Stimulated activated naive CD8-positive, alpha-beta T cell treated with anti-CD3 and anti-CD28 coated beads, Interleukin-15, amount 100 ng/mL, for 72 hours (primary cell): ENCODE measurements at regions not wholly inside any gene's neighbourhood (a gene's known extent, or its start where the extent isn't known, plus 50 kb on each side); places are given as distances from the start of the nearest gene placed in this dataset.
"Not testable (repeated sequence)": the region's sequence is repeated elsewhere in the genome, so short reads cannot be mapped to it uniquely, and the experiment has no call there.

Experiments
- ATAC-seq: fragments of 150-1000 bp; cut with Tn5 transposase; 2 replicates; pipeline ENCODE4 v1.10.0; 2021; ENCODE audit warnings: mild to moderate bottlenecking, moderate library complexity
- DNase-seq, 2 donors: peaks; one replicate each; pipeline ENCODE4 v3.0.0; 2021 to 2022
- H3K27ac Mint-ChIP-seq, 2 donors: one replicate each; pipeline ENCODE4 v1.8.0; 2022; ENCODE audit warnings: mild to moderate bottlenecking in 2 of 2, mixed read lengths in 2 of 2, moderate library complexity in 2 of 2
- H3K27me3 Mint-ChIP-seq: one replicate; pipeline ENCODE4 v1.8.0; 2022; ENCODE audit warnings: mixed read lengths
- H3K4me1 Mint-ChIP-seq: one replicate; pipeline ENCODE4 v1.8.0; 2022; ENCODE audit warnings: mild to moderate bottlenecking, mixed read lengths
- H3K4me3 Mint-ChIP-seq, 2 donors: one replicate each; pipeline ENCODE4 v1.8.0; 2022; ENCODE audit warnings: mild to moderate bottlenecking in 2 of 2, mixed read lengths in 2 of 2, moderate library complexity in 1 of 2
- H3K9me3 Mint-ChIP-seq, 2 donors: one replicate each; pipeline ENCODE4 v1.8.0; 2022; ENCODE audit warnings: mixed read lengths in 2 of 2

GRCh38 chr14:51367600-51367931 lies 127.5 kb downstream of the TMX1 start:
- no peak overlapping the region for H3K27ac Mint-ChIP-seq
- ATAC-seq (no peak), DNase-seq (no peak)
- no peaks in the 10 kb centered on the region for H3K9me3 Mint-ChIP-seq
- H3K4me1 Mint-ChIP-seq: no peaks in the 10 kb centered on the region
- no peak overlapping the region for H3K4me3 Mint-ChIP-seq
- no peaks in the 10 kb centered on the region for H3K27me3 Mint-ChIP-seq

- H3K4me1 Mint-ChIP-seq: no peaks in the 10 kb centered on the region
- H3K9me3 Mint-ChIP-seq: no peaks in the 10 kb centered on the region
- H3K27me3 Mint-ChIP-seq: no peaks in the 10 kb centered on the region
- no peak overlapping the region for H3K27ac Mint-ChIP-seq
- no peak overlapping the region for H3K4me3 Mint-ChIP-seq
- DNase-seq: no peak
- no peak for ATAC-seq
Observed at GRCh38 chr14:51368721-51369163, 128.7 kb downstream of the TMX1 start.

- H3K27me3 Mint-ChIP-seq: no peaks in the 10 kb centered on the region
- H3K9me3 Mint-ChIP-seq: no peaks in the 10 kb centered on the region
- no peak overlapping the region for H3K27ac Mint-ChIP-seq
- no peaks in the 10 kb centered on the region for H3K4me1 Mint-ChIP-seq
- H3K4me3 Mint-ChIP-seq: no peak overlapping the region
- ATAC-seq (no peak), DNase-seq (peak in 1 of 2 donors; percentile 6)
Observed at GRCh38 chr14:51369814-51370213, 129.8 kb downstream of the TMX1 start.

DNA sequence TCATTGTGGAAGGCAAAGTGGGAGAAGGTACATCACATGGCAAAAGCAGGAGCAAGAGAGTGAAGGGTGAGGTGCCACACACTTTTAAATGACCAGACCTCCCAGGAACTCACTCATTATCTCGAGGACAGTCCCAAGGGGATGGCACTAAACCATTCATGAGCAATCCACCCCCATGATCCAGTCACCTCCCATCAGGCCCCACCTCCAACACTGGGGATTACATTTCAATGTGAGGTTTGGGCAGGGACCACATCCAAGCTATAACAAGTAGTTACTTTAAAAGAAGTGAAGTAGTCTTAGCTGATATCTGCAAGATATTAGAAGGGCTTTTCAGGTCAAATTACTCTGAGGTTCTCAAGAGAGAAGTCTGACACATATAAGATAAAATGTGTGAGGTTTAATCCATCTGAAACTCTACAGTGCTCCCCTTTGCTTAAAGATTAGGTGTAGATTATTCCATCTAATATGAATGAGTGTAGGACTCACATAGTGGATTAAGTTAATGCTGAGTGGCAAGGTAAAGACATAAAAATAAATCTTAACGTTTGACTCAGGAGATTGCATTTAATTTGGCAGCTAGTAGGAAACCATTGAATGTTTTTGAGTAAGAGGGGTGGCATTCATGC lies 130.8 kb downstream of the TMX1 start:
- no peak overlapping the region for H3K27ac Mint-ChIP-seq
- no peak for ATAC-seq
- no peak for DNase-seq
- no peaks in the 10 kb centered on the region for H3K9me3 Mint-ChIP-seq
- no peaks in the 10 kb centered on the region for H3K27me3 Mint-ChIP-seq
- no peaks in the 10 kb centered on the region for H3K4me1 Mint-ChIP-seq
- H3K4me3 Mint-ChIP-seq: no peak overlapping the region

- not testable (repeated sequence) for DNase-seq, ATAC-seq, H3K9me3 Mint-ChIP-seq, H3K27ac Mint-ChIP-seq, H3K4me1 Mint-ChIP-seq, H3K4me3 Mint-ChIP-seq
- peaks cover 10% of the 10 kb centered on the region for H3K27me3 Mint-ChIP-seq
Observed at GRCh38 chr14:51377186-51377585, 137.1 kb downstream of the TMX1 start.

GRCh38 chr14:51382506-51382905 lies 142.5 kb downstream of the TMX1 start:
- H3K9me3 Mint-ChIP-seq: no peaks in the 10 kb centered on the region
- ATAC-seq (no peak), DNase-seq (no peak)
- peaks cover 15% of the 10 kb centered on the region for H3K27me3 Mint-ChIP-seq
- no peak overlapping the region for H3K4me3 Mint-ChIP-seq
- H3K27ac Mint-ChIP-seq: no peak overlapping the region
- H3K4me1 Mint-ChIP-seq: no peaks in the 10 kb centered on the region

- Mint-ChIP-seq H3K27me3 (peaks cover 5% of the 10 kb centered on the region), H3K4me3 (no peak overlapping the region), H3K9me3 (no peaks in the 10 kb centered on the region), H3K4me1 (no peaks in the 10 kb centered on the region), H3K27ac (no peak overlapping the region)
- no peak for DNase-seq
- ATAC-seq: no peak
Observed at GRCh38 chr14:51386411-51386810, 146.4 kb downstream of the TMX1 start.

GRCh38 chr14:51386983-51387735 lies 147.1 kb downstream of the TMX1 start:
- DNase-seq (no peak), ATAC-seq (no peak)
- H3K27ac Mint-ChIP-seq: no peak overlapping the region
- no peaks in the 10 kb centered on the region for H3K9me3 Mint-ChIP-seq
- no peak overlapping the region for H3K4me3 Mint-ChIP-seq
- H3K4me1 Mint-ChIP-seq: no peaks in the 10 kb centered on the region
- H3K27me3 Mint-ChIP-seq: peaks cover 5% of the 10 kb centered on the region

GRCh38 chr14:51392416-51392815 lies 152.4 kb downstream of the TMX1 start:
- H3K27me3 Mint-ChIP-seq: peaks cover 10% of the 10 kb centered on the region
- DNase-seq: no peak
- no peak for ATAC-seq
- no peaks in the 10 kb centered on the region for H3K9me3 Mint-ChIP-seq
- H3K4me1 Mint-ChIP-seq: no peaks in the 10 kb centered on the region
- H3K27ac Mint-ChIP-seq: no peak overlapping the region
- no peak overlapping the region for H3K4me3 Mint-ChIP-seq

GRCh38 chr14:51394384-51394783 lies 154.3 kb downstream of the TMX1 start:
- ATAC-seq (no peak), DNase-seq (no peak)
- H3K27me3 Mint-ChIP-seq: peaks cover 18% of the 10 kb centered on the region
- H3K9me3 Mint-ChIP-seq: no peaks in the 10 kb centered on the region
- H3K27ac Mint-ChIP-seq: no peak overlapping the region
- H3K4me1 Mint-ChIP-seq: no peaks in the 10 kb centered on the region
- H3K4me3 Mint-ChIP-seq: no peak overlapping the region

GRCh38 chr14:51394804-51395203 lies 154.8 kb downstream of the TMX1 start:
- peaks cover 18% of the 10 kb centered on the region for H3K27me3 Mint-ChIP-seq
- DNase-seq: no peak
- no peak overlapping the region for H3K27ac Mint-ChIP-seq
- no peak for ATAC-seq
- H3K9me3 Mint-ChIP-seq: no peaks in the 10 kb centered on the region
- H3K4me1 Mint-ChIP-seq: no peaks in the 10 kb centered on the region
- H3K4me3 Mint-ChIP-seq: no peak overlapping the region

DNA sequence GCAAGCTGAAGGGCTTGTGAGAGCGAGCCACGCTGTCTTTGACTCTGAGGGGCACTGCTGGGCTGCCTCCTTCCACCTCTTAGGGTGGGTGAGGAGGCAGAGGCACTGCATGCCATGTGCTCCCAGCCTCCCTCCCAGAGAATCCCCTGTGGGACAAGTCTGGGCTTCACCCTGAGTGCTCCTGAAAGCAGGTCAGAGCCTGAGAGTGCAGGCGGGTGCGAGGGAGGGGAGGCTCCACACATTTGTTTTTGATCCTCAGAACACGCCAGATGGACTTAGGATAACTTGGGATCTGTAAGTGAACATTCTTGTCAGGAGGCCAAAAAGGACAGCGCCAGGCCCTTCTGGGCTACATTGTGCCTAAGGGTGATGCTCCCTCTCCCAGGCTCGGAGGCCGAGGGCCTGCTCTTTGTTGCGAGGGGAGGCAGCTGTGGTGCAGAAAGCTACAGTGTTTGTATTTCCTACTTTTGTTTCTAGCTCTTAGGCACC lies 155.4 kb downstream of the TMX1 start:
- Mint-ChIP-seq H3K4me3 (no peak overlapping the region), H3K9me3 (no peaks in the 10 kb centered on the region), H3K27me3 (peaks cover 18% of the 10 kb centered on the region), H3K27ac (no peak overlapping the region), H3K4me1 (no peaks in the 10 kb centered on the region)
- ATAC-seq: no peak
- DNase-seq: no peak

DNA sequence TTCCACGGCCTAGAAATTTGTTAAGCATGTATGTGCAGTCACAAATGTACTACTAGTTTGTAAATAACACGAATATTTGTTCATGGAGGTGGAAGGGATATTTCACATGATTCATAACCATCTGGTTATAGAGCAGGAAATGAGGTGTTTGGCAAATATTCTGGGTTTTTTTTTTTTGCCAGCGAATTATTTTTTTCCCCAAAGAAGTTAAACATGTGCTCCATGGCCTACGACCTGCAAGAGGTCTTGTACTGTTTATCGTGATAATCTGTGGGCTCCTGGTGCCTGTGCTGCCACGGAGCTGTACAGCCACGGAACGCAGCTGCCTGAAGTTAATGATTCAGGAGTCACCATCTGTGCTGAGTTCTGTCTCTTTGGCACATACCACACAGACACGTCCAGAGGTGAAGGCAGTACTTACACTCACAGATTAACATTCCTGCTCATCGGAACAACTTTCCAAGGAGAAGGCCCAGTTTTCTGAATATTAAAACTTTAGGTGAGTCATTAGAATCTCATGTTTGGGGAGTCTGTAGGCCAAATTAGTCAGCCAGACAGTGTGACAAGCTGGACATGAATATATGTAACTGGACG lies 156.3 kb downstream of the TMX1 start:
- DNase-seq: no peak
- ATAC-seq: no peak
- Mint-ChIP-seq H3K4me3 (no peak overlapping the region), H3K4me1 (no peaks in the 10 kb centered on the region), H3K27me3 (peaks cover 19% of the 10 kb centered on the region), H3K9me3 (peaks cover 0 to under 1% of the 10 kb centered on the region in 2 donors), H3K27ac (no peak overlapping the region)

DNA sequence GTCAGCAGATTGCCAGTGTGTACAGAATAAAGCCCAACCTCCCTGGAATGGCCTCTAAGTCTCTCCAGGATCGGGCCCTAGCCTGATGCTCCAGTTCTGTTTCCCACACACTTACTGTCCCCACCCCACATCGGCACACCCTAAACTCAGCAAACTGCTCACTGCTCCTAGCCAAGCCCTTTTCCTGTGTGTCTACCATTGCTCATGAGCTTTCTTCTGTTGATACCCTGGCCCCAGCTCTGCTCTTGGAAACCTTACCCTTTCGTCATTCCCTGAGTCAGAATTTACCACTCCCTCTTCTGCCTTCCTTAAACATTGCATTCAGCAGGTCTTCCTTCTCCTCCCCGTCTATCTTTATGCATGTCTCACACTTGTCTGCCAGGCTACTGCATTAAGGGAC lies 158.9 kb downstream of the TMX1 start:
- ATAC-seq: no peak
- H3K27ac Mint-ChIP-seq: no peak overlapping the region
- no peak overlapping the region for H3K4me3 Mint-ChIP-seq
- no peaks in the 10 kb centered on the region for H3K4me1 Mint-ChIP-seq
- H3K9me3 Mint-ChIP-seq: peaks cover 0 to 7% of the 10 kb centered on the region in 2 donors
- H3K27me3 Mint-ChIP-seq: peaks cover 27% of the 10 kb centered on the region
- DNase-seq: no peak

DNA sequence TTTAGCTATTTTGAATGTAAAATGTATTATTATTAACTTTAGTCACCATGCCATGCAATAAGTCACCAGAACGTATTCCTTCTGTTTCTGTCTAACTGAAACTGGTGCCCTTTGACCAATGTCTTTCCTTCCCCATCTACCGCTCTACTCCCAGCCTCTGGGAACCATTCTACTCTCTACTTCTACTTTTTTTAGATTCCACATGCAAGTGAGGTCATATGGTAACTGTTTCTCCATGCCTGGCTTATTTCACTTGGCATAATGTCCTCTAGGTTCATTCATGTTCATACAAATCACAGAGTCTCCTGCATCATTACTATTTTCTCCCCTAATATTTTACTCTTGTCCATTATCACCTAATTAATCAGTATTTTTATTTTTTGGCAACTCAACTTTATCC lies 160.1 kb downstream of the TMX1 start:
- peaks cover 27% of the 10 kb centered on the region for H3K27me3 Mint-ChIP-seq
- no peak for DNase-seq
- peaks cover 0 to 7% of the 10 kb centered on the region in 2 donors for H3K9me3 Mint-ChIP-seq
- H3K27ac Mint-ChIP-seq: no peak overlapping the region
- no peak for ATAC-seq
- H3K4me1 Mint-ChIP-seq: no peaks in the 10 kb centered on the region
- no peak overlapping the region for H3K4me3 Mint-ChIP-seq

GRCh38 chr14:51401272-51401671 lies 161.2 kb downstream of the TMX1 start:
- Mint-ChIP-seq H3K9me3 (peaks cover 3 to 7% of the 10 kb centered on the region in 2 donors), H3K27ac (no peak overlapping the region)
- DNase-seq: no peak

More at GRCh38 chr14:51401272-51401671, 161.2 kb downstream of the TMX1 start:
- no peaks in the 10 kb centered on the region for H3K4me1 Mint-ChIP-seq
- H3K27me3 Mint-ChIP-seq: peaks cover 27% of the 10 kb centered on the region
- H3K4me3 Mint-ChIP-seq: no peak overlapping the region
- ATAC-seq: no peak
